H1 (cell line): ENCODE measurements at regions not wholly inside any gene's neighbourhood (a gene's known extent, or its start where the extent isn't known, plus 50 kb on each side); places are given as distances from the start of the nearest gene placed in this dataset.

Source experiments
- CTCF ChIP-seq, 3 experiments: IDR thresholded peaks; 1 replicate in 2 of 3; 2 replicates in 1 of 3; pipeline versions ENCODE4 v1.5.1 to v1.6.1; 2011; ENCODE audit warnings: low read length in 3 of 3, mild to moderate bottlenecking in 3 of 3, inconsistent platforms in 2 of 3, low read depth in 1 of 3, moderate library complexity in 1 of 3; ENCODE audit not compliant: insufficient read depth in 1 of 3; ENCODE audit errors: control extremely low read depth in 1 of 3
- MAX ChIP-seq: IDR thresholded peaks from 2 replicates; pipeline ENCODE4 v1.6.1; 2012; ENCODE audit warnings: inconsistent platforms
- POLR2AphosphoS5 ChIP-seq: IDR thresholded peaks from 2 replicates; pipeline ENCODE4 v1.6.1; 2011; ENCODE audit warnings: low read depth, low read length
- YY1 ChIP-seq: IDR thresholded peaks from 2 replicates; pipeline ENCODE4 v1.6.1; 2011; ENCODE audit warnings: low read depth, mild to moderate bottlenecking, low read length

GRCh38 chr10:128534686-128535085 is 408.5 kb upstream of the MKI67 start:
- TF ChIP-seq CTCF (IDR thresholded peaks at IDR 0.05; ENCODE audit: control extremely low read depth in 1 of 3, insufficient read depth in 1 of 3, low read depth in 1 of 3, low read length in 3 of 3) (no peak), YY1 (no peak), POLR2AphosphoS5 (no peak), MAX (no peak)
